ENCODE measurements at regions not wholly inside any gene's neighbourhood (a gene's known extent, or its start where the extent isn't known, plus 50 kb on each side); places are given as distances from the start of the nearest gene placed in this dataset.

DNA sequence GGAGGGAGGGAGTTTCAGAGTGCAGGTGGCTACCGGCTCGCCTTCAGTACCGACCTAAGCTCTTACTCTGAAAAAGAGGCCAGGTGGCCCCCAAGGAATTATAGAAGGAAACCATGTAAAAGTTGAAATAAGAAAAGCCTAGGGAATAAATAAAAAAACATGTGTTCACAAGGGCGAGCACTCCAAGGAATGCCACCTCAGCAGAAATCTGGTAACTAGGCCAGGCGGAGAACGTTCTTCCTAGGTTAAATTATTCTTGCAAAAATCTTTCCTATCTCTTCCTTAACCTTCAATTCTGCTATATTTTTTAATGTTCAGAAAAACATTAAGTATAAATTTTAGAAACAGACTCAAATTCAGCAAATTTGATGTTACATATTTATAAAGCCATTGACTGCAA is 1260.3 kb upstream of the SLC10A2 start:
- Histone ChIP-seq H3K79me2 (ENCODE audit: low read length) (no peaks in the 10 kb centered on the region), H3K4me2 (ENCODE audit: low read length) (no peak overlapping the region), H4K20me1 (ENCODE audit: low read length) (no peaks in the 10 kb centered on the region), H3K4me3 (ENCODE audit: low read length) (no peak overlapping the region), H3K9ac (ENCODE audit: low read length) (no peak overlapping the region), H3K4me1 (ENCODE audit: insufficient read depth, low read length) (no peaks in the 10 kb centered on the region), H3K27ac (ENCODE audit: low read length) (no peak overlapping the region), H3K9me2 (replicated peaks; ENCODE audit: low read length) (no peaks in the 10 kb centered on the region), H3F3A (ENCODE audit: low read length, unreplicated experiment) (no peaks in the 10 kb centered on the region), H2AFZ (ENCODE audit: low read length) (no peak overlapping the region), H3K36me3 (ENCODE audit: low read depth, low read length) (no peaks in the 10 kb centered on the region), H3K9me3 (ENCODE audit: low read length) (no peaks in the 10 kb centered on the region), H3K27me3 (ENCODE audit: low read length) (no peaks in the 10 kb centered on the region)
- ATAC-seq (no peak), DNase-seq (no peak)
- POLR2A ChIA-PET (ENCODE audit: unreplicated experiment) = no interaction called here
- TF ChIP-seq EZH2phosphoT487 (IDR thresholded peaks at IDR 0.05; ENCODE audit: borderline replicate concordance, low read length) = no peak
- TF ChIP-seq EZH2 (IDR thresholded peaks at IDR 0.05; ENCODE audit: low read length, unreplicated experiment) = no peak
- TF ChIP-seq, protein P1, sequence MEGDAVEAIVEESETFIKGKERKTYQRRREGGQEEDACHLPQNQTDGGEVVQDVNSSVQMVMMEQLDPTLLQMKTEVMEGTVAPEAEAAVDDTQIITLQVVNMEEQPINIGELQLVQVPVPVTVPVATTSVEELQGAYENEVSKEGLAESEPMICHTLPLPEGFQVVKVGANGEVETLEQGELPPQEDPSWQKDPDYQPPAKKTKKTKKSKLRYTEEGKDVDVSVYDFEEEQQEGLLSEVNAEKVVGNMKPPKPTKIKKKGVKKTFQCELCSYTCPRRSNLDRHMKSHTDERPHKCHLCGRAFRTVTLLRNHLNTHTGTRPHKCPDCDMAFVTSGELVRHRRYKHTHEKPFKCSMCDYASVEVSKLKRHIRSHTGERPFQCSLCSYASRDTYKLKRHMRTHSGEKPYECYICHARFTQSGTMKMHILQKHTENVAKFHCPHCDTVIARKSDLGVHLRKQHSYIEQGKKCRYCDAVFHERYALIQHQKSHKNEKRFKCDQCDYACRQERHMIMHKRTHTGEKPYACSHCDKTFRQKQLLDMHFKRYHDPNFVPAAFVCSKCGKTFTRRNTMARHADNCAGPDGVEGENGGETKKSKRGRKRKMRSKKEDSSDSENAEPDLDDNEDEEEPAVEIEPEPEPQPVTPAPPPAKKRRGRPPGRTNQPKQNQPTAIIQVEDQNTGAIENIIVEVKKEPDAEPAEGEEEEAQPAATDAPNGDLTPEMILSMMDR (conservative IDR thresholded peaks at IDR 0.05; ENCODE audit: low read depth, low read length) = no peak
- intact Hi-C loops (cut with micrococcal nuclease) = no loop called here
- CTCF ChIA-PET = no interaction called here
- no TSS peak for BruUV-seq (replicated peaks)

DNA sequence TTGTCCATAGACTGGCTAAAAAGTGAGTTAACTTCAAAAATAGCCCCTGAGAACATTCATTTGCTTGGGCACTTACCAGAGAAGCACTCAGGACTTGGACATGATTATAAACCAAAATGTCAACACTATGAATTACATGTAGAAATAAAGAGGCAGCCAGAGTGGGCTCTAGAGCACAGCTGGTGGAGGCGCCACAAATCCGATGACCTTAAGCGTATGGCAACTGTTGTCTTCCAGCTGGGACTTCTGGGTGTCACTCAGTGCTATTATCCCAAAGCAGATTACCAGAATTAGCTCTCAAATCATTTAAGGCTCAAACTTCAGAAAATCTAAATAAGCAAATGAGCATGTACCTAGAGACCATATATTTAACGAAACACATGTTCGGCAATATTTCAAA is 1255.5 kb upstream of the SLC10A2 start:
- peaks cover 3% of the 10 kb centered on the region; the same call in 1 of the 2 replicates for H3K4me1 ChIP-seq (ENCODE audit: insufficient read depth, low read length)
- no peak for ATAC-seq
- no peak overlapping the region for H3K4me2 ChIP-seq (ENCODE audit: low read length)
- TF ChIP-seq EZH2phosphoT487 (IDR thresholded peaks at IDR 0.05; ENCODE audit: borderline replicate concordance, low read length) (no peak), EZH2 (IDR thresholded peaks at IDR 0.05; ENCODE audit: low read length, unreplicated experiment) (no peak)
- TF ChIP-seq, protein P1 (conservative IDR thresholded peaks at IDR 0.05; ENCODE audit: low read depth, low read length) = no peak
- no peaks in the 10 kb centered on the region for H3F3A ChIP-seq (ENCODE audit: low read length, unreplicated experiment)
- H3K27me3 ChIP-seq (ENCODE audit: low read length) = no peaks in the 10 kb centered on the region
- no peak overlapping the region for H2AFZ ChIP-seq (ENCODE audit: low read length)
- no peaks in the 10 kb centered on the region for H3K36me3 ChIP-seq (ENCODE audit: low read depth, low read length)
- no peak for DNase-seq
- CTCF ChIA-PET = interaction anchor here (0.6 kb wide), 1 partner anchor 440 kb away, joined by 5 read pairs; no protein-coding TSS in a partner anchor
- no peaks in the 10 kb centered on the region for H3K79me2 ChIP-seq (ENCODE audit: low read length)
- H4K20me1 ChIP-seq (ENCODE audit: low read length) = no peaks in the 10 kb centered on the region
- intact Hi-C loops (cut with micrococcal nuclease) = no loop called here
- no peaks in the 10 kb centered on the region for H3K9me2 ChIP-seq (replicated peaks; ENCODE audit: low read length)
- POLR2A ChIA-PET (ENCODE audit: unreplicated experiment) = no interaction called here
- no peak overlapping the region for H3K9ac ChIP-seq (ENCODE audit: low read length)
- BruUV-seq (replicated peaks) = no TSS peak
- no peak overlapping the region for H3K4me3 ChIP-seq (ENCODE audit: low read length)
- H3K27ac ChIP-seq (ENCODE audit: low read length) = no peak overlapping the region
- no peaks in the 10 kb centered on the region for H3K9me3 ChIP-seq (ENCODE audit: low read length)

DNA sequence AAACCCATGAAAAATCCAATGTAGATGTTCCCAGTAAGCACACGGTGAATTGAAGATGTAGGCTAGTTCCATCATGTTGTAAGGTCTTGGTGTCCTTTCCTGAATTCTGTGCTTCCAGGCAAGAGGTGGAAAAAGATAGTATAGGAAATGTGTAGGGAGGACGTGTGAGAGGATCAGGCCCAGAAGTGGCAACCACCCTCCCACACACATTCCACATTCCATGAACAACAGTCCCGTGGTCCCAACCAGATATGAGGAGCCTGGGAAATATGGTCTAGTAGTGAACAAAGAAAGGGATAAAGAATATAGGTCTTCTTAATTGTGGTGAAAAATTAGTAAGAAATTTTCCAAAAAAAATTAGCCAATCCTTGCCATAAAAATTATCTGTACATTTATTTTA is 1254.2 kb upstream of the SLC10A2 start:
- intact Hi-C loops (cut with micrococcal nuclease) = no loop called here
- no peak overlapping the region for H3K9ac ChIP-seq (ENCODE audit: low read length)
- ChIA-PET POLR2A (ENCODE audit: unreplicated experiment) (no interaction called here), CTCF (no interaction called here)
- peaks cover 15% of the 10 kb centered on the region for H3K4me1 ChIP-seq (ENCODE audit: insufficient read depth, low read length)
- H3K79me2 ChIP-seq (ENCODE audit: low read length) = no peaks in the 10 kb centered on the region
- no peak overlapping the region for H2AFZ ChIP-seq (ENCODE audit: low read length)
- H3K36me3 ChIP-seq (ENCODE audit: low read depth, low read length) = no peaks in the 10 kb centered on the region
- H3K9me2 ChIP-seq (replicated peaks; ENCODE audit: low read length) = no peaks in the 10 kb centered on the region
- TF ChIP-seq EZH2 (IDR thresholded peaks at IDR 0.05; ENCODE audit: low read length, unreplicated experiment) (no peak), EZH2phosphoT487 (IDR thresholded peaks at IDR 0.05; ENCODE audit: borderline replicate concordance, low read length) (no peak)
- TF ChIP-seq, protein P1 (conservative IDR thresholded peaks at IDR 0.05; ENCODE audit: low read depth, low read length) = no peak
- no peaks in the 10 kb centered on the region for H3F3A ChIP-seq (ENCODE audit: low read length, unreplicated experiment)
- no peaks in the 10 kb centered on the region for H3K27me3 ChIP-seq (ENCODE audit: low read length)
- no peak overlapping the region for H3K4me2 ChIP-seq (ENCODE audit: low read length)
- DNase-seq (no peak), ATAC-seq (no peak)
- H4K20me1 ChIP-seq (ENCODE audit: low read length) = no peaks in the 10 kb centered on the region
- no peak overlapping the region for H3K4me3 ChIP-seq (ENCODE audit: low read length)
- no peaks in the 10 kb centered on the region for H3K9me3 ChIP-seq (ENCODE audit: low read length)
- no peak overlapping the region for H3K27ac ChIP-seq (ENCODE audit: low read length)
- BruUV-seq (replicated peaks) = no TSS peak
